ENCODE measurements at regions not wholly inside any gene's neighbourhood (a gene's known extent, or its start where the extent isn't known, plus 50 kb on each side); places are given as distances from the start of the nearest gene placed in this dataset.

DNA sequence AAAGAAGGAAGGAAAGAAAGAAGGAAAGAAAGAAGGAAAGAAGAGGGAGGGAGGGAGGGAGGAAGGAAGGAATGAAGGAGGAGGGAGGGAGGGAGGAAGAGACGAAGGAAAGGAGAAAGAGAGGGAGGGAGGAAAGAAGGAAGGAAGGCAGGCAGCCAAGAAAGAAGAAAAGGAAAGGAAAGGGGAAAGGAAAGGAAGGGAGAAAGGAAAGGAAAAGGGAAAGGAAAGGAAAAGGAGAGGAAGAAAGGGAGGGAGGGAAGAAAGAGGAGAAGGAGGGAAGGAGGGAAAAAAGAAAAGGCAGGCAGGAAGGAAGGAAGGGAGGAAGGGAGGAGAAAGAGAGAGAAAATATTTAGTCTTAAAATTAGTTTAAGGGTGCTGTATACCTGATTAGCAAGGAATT is 704.1 kb downstream of the LUZP2 start:
- DNase-seq (ENCODE audit: low read depth), result no peak
- TF ChIP-seq, protein P1, sequence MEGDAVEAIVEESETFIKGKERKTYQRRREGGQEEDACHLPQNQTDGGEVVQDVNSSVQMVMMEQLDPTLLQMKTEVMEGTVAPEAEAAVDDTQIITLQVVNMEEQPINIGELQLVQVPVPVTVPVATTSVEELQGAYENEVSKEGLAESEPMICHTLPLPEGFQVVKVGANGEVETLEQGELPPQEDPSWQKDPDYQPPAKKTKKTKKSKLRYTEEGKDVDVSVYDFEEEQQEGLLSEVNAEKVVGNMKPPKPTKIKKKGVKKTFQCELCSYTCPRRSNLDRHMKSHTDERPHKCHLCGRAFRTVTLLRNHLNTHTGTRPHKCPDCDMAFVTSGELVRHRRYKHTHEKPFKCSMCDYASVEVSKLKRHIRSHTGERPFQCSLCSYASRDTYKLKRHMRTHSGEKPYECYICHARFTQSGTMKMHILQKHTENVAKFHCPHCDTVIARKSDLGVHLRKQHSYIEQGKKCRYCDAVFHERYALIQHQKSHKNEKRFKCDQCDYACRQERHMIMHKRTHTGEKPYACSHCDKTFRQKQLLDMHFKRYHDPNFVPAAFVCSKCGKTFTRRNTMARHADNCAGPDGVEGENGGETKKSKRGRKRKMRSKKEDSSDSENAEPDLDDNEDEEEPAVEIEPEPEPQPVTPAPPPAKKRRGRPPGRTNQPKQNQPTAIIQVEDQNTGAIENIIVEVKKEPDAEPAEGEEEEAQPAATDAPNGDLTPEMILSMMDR (IDR thresholded peaks at IDR 0.05; ENCODE audit: control insufficient read depth, extremely low read depth, insufficient read depth), result no peak
- H3K4me3 ChIP-seq (ENCODE audit: low read depth, low read length), result no peak overlapping the region

DNA sequence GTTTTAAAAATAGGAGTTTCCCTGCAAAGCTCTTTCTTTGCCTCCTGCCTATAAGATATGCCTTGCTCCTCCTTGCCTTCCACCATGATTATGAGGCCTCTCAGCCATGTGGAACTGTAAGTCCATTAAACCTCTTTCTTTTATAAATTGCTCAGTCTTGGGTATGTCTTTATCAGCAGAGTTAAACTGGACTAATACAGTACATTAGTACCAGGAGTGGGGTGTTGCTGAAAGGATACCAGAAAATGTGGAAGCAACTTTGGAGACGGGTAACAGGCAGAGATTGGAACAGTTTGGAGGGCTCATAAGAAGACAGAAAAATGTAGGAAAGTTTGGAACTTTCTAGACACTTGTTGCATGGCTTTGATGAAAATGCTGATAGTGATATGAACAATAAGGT is 709.9 kb downstream of the LUZP2 start:
- no peak overlapping the region for H3K4me3 ChIP-seq (ENCODE audit: low read depth, low read length)
- no peak for DNase-seq (ENCODE audit: low read depth)
- TF ChIP-seq, protein P1 (IDR thresholded peaks at IDR 0.05; ENCODE audit: control insufficient read depth, extremely low read depth, insufficient read depth), result no peak

DNA sequence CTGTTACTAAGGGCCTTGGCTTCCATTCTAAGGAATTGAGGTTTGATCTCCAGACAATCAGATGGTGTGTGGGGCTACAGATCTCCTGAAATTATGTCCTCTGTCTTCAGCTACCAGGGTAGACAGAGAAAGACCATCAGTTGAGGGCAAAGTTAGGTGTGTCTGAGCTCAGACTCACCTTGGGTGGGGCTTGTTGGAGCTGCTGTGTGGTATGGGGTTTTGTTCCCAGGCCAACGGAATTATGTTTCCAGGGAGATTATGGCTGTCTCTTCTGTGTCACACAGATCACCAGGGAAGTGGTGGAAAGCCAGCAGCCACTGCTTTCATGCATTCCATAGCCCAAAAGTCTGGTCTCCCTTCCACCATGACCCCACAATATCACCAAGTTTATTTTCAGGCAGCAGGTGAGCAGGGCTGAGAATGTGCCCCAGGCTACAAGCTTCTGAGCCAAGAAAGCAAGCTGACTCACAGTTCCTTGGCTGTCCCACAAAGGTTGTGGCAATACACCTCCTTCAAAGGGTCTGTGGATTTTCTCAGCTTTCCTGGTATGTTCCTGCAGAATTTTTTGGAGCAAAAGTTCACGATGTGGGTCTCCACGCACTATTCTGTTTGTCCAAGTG is 714.9 kb downstream of the LUZP2 start:
- TF ChIP-seq, protein P1 (IDR thresholded peaks at IDR 0.05; ENCODE audit: control insufficient read depth, extremely low read depth, insufficient read depth), result no peak
- H3K4me3 ChIP-seq (ENCODE audit: low read depth, low read length), result no peak overlapping the region
- no peak for DNase-seq (ENCODE audit: low read depth)

DNA sequence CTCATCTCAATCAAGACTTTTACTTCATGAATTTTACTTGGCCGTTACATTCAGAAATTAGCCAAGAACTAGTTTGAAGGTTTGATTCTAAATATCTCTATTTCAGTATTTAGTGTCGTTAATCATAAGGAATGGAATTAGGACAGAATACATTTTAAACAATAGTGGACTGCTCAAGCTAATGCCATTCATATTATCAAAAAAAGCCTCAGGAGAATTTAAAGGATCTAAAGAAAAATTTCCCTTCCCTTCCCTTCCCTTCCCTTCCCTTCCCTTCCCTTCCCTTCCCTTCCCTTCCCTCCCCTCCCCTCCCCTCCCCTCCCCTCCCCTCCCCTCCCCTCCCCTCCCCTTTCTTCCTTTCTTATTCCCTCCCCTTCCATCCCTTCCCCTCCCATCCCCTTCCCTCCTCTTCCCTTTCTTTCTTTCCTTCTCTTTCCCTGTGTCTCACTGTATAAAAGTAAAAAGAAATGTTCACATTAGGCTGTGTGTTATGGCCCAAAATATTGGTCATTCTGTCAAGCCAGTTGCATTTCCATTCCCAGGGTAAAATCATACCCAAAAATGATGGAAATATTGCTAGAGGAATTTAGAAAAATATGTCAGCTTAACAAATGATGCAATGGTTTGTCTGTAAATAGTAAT is 717.8 kb downstream of the LUZP2 start:
- H3K4me3 ChIP-seq (ENCODE audit: low read depth, low read length), result no peak overlapping the region
- no peak for DNase-seq (ENCODE audit: low read depth)
- TF ChIP-seq, protein P1 (IDR thresholded peaks at IDR 0.05; ENCODE audit: control insufficient read depth, extremely low read depth, insufficient read depth), result no peak

DNA sequence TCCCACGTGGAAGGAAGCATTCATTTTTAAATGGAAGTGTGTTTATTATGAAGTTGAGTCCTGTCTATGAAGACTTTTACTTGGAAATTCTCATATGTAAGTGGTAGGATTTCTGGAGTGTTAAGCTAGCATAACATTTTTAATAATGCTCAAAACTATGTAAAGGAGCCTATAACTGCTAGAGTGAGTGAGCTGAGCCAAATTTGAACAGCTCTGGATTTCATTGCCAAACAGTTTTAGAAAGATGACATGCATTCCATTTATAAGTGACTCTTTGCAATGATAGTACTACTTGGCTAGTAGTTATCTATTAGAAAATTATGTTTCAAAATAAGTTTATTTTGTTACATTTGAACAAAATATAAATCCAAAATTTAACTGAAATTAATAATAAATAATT is 721.2 kb downstream of the LUZP2 start:
- DNase-seq (ENCODE audit: low read depth), result no peak
- TF ChIP-seq, protein P1 (IDR thresholded peaks at IDR 0.05; ENCODE audit: control insufficient read depth, extremely low read depth, insufficient read depth), result no peak
- H3K4me3 ChIP-seq (ENCODE audit: low read depth, low read length), result no peak overlapping the region

DNA sequence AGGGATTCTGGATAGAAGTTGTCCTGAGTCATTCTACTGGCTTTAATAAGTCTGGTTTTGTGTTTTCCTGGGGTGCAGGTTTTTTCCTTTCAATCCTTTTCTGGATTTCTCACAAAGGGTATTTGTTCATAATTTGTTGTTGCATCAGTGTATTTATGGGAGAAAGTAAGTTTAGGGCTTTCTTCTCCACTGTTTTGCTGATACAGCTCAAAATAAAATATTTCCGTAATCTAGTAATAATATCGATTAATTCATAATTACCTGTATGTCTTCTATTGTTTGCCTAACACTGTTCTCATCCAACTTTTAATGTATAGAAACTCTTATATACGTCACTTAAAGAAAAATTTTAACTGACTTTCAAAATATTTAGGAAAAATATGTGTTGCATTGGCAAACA is 728.2 kb downstream of the LUZP2 start:
- no peak overlapping the region for H3K4me3 ChIP-seq (ENCODE audit: low read depth, low read length)
- TF ChIP-seq, protein P1 (IDR thresholded peaks at IDR 0.05; ENCODE audit: control insufficient read depth, extremely low read depth, insufficient read depth), result no peak

DNA sequence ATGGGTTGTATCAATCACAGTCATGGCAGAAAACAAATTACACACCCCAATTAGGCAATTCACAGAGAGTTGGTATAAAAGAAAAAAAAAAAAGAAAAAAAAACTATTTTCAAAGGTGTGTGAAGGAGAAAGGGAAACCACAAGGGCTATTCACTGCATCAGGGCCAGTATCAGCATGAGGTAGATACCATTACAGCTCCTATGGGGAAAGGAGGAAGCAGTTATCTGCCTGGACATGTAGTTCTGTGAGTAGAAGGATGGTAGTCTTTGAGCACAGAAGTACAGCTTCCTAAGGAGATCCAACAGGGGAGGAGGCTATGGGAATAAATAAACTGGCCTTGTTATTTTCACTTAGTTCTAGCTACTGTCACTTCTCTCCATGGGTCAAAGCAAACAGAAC is 746.1 kb downstream of the LUZP2 start:
- DNase-seq (ENCODE audit: low read depth), result no peak
- H3K4me3 ChIP-seq (ENCODE audit: low read depth, low read length), result no peak overlapping the region
- TF ChIP-seq, protein P1 (IDR thresholded peaks at IDR 0.05; ENCODE audit: control insufficient read depth, extremely low read depth, insufficient read depth), result no peak

More for the DNA sequence above, 728.2 kb downstream of the LUZP2 start:
- DNase-seq (ENCODE audit: low read depth), result no peak

Data from LNCaP clone FGC (cell line).